AG10803 (cell line): ENCODE measurements at regions not wholly inside any gene's neighbourhood (a gene's known extent, or its start where the extent isn't known, plus 50 kb on each side); places are given as distances from the start of the nearest gene placed in this dataset.

Experiments
- DNase-seq: peaks from one replicate; pipeline ENCODE4 v3.0.0; 2010; ENCODE audit warnings: low read depth
- H3K4me3 ChIP-seq: 2 replicates; pipeline ENCODE4 v1.5.1; 2011; ENCODE audit warnings: mild to moderate bottlenecking, low read length, control low read depth
- CTCF ChIP-seq: conservative IDR thresholded peaks from 2 replicates; pipeline ENCODE4 v1.5.1; 2011; ENCODE audit warnings: mild to moderate bottlenecking, low read length, control low read depth, inconsistent platforms

GRCh38 chr7:153524070-153524601 is 528.1 kb upstream of the DPP6 start:
- DNase-seq: no peak
- no peak overlapping the region for H3K4me3 ChIP-seq
- TF ChIP-seq CTCF: no peak

GRCh38 chr7:153529100-153529499 is 523.1 kb upstream of the DPP6 start:
- no peak for TF ChIP-seq CTCF
- H3K4me3 ChIP-seq: no peak overlapping the region
- DNase-seq: no peak

- H3K4me3 ChIP-seq: no peak overlapping the region
- DNase-seq: no peak
- no peak for TF ChIP-seq CTCF
Measured at GRCh38 chr7:153529651-153530165, 522.5 kb upstream of the DPP6 start.

GRCh38 chr7:153530441-153530840 is 521.8 kb upstream of the DPP6 start:
- no peak for TF ChIP-seq CTCF
- no peak for DNase-seq
- H3K4me3 ChIP-seq: no peak overlapping the region

- DNase-seq: no peak
- H3K4me3 ChIP-seq: no peak overlapping the region
- no peak for TF ChIP-seq CTCF
Measured at GRCh38 chr7:153532326-153532725, 519.9 kb upstream of the DPP6 start.

GRCh38 chr7:153537271-153537670 is 514.9 kb upstream of the DPP6 start:
- no peak for DNase-seq
- no peak overlapping the region for H3K4me3 ChIP-seq
- TF ChIP-seq CTCF: no peak

GRCh38 chr7:153541903-153542302 is 510.3 kb upstream of the DPP6 start:
- no peak for TF ChIP-seq CTCF
- DNase-seq: no peak
- no peak overlapping the region for H3K4me3 ChIP-seq
